HG03442 (cell line): ENCODE measurements at regions not wholly inside any gene's neighbourhood (a gene's known extent, or its start where the extent isn't known, plus 50 kb on each side); places are given as distances from the start of the nearest gene placed in this dataset.
"Not testable (repeated sequence)": the region's sequence is repeated elsewhere in the genome, so short reads cannot be mapped to it uniquely, and the experiment has no call there.

Experiments used
- ATAC-seq: cut with Tn5 transposase; IDR thresholded peaks from one replicate; pipeline ENCODE4 v1.9.1; 2021; ENCODE audit warnings: mild to moderate bottlenecking, moderate library complexity; ENCODE audit not compliant: unreplicated experiment

- no peak for ATAC-seq
Measured at GRCh38 chrX:139475432-139475831, 55.1 kb upstream of the F9 start.

GRCh38 chrX:139461945-139462344 lies 68.6 kb upstream of the F9 start:
- not testable (repeated sequence) for ATAC-seq

- ATAC-seq: no peak
Measured at GRCh38 chrX:139454743-139455142, 75.8 kb upstream of the F9 start.

- ATAC-seq: no peak
Measured at GRCh38 chrX:139448996-139449395, 81.5 kb upstream of the F9 start.

GRCh38 chrX:139446832-139447231 lies 83.7 kb upstream of the F9 start:
- no peak for ATAC-seq

GRCh38 chrX:139429913-139430312 lies 100.6 kb upstream of the F9 start:
- no peak for ATAC-seq

- ATAC-seq: no peak
Measured at GRCh38 chrX:139423186-139423585, 107.4 kb upstream of the F9 start.

- ATAC-seq: not testable (repeated sequence)
Measured at GRCh38 chrX:139398258-139398657, 132.3 kb upstream of the F9 start.

- no peak for ATAC-seq
Measured at GRCh38 chrX:139388254-139388653, 142.3 kb upstream of the F9 start.

- no peak for ATAC-seq
Measured at GRCh38 chrX:139382529-139382928, 148.0 kb upstream of the F9 start.

- not testable (repeated sequence) for ATAC-seq
Measured at GRCh38 chrX:139376547-139376946, 154.0 kb upstream of the F9 start.

- no peak for ATAC-seq
Measured at GRCh38 chrX:139360356-139360755, 170.2 kb upstream of the F9 start.

GRCh38 chrX:139342594-139342991 lies 187.9 kb upstream of the F9 start:
- not testable (repeated sequence) for ATAC-seq

- not testable (repeated sequence) for ATAC-seq
Measured at GRCh38 chrX:139341855-139342593, 188.5 kb upstream of the F9 start.

GRCh38 chrX:139332441-139332840 lies 198.1 kb upstream of the F9 start:
- no peak for ATAC-seq

GRCh38 chrX:139327355-139327754 lies 203.2 kb upstream of the F9 start:
- no peak for ATAC-seq

- ATAC-seq: no peak
Measured at GRCh38 chrX:139324756-139325155, 205.8 kb upstream of the F9 start.

- not testable (repeated sequence) for ATAC-seq
Measured at GRCh38 chrX:139320661-139321354, 209.7 kb upstream of the F9 start.

GRCh38 chrX:139306675-139307074 lies 223.9 kb upstream of the F9 start:
- not testable (repeated sequence) for ATAC-seq

GRCh38 chrX:139304471-139304870 lies 226.1 kb upstream of the F9 start:
- no peak for ATAC-seq

- no peak for ATAC-seq
Measured at GRCh38 chrX:139299309-139299708, 231.2 kb upstream of the F9 start.

- no peak for ATAC-seq
Measured at GRCh38 chrX:139298437-139298836, 232.1 kb upstream of the F9 start.
